Parathyroid adenoma (tissue), 2 donors: ENCODE measurements at regions not wholly inside any gene's neighbourhood (a gene's known extent, or its start where the extent isn't known, plus 50 kb on each side); places are given as distances from the start of the nearest gene placed in this dataset.

Experiments used
- H2AFZ ChIP-seq: fragments of 300-600 bp; sonication (generic); one replicate; pipeline ENCODE4 v1.7.0; 2017; ENCODE audit warnings: antibody characterized with exemption, mild to moderate bottlenecking
- H3K27ac ChIP-seq: fragments of 300-600 bp; sonication (generic); one replicate; pipeline ENCODE4 v1.7.0; 2017
- H3K27me3 ChIP-seq: fragments of 300-600 bp; sonication (generic); one replicate; pipeline ENCODE4 v1.7.0; 2017; ENCODE audit warnings: low read length; ENCODE audit not compliant: control insufficient read depth, insufficient read depth
- H3K36me3 ChIP-seq: fragments of 300-600 bp; sonication (generic); one replicate; pipeline ENCODE4 v1.7.0; 2017; ENCODE audit warnings: low read length; ENCODE audit not compliant: control insufficient read depth, insufficient read depth
- H3K4me1 ChIP-seq: fragments of 300-600 bp; sonication (generic); one replicate; pipeline ENCODE4 v1.7.0; 2017; ENCODE audit warnings: control low read depth
- H3K4me2 ChIP-seq: fragments of 300-600 bp; sonication (generic); one replicate; pipeline ENCODE4 v1.7.0; 2017; ENCODE audit warnings: low read length
- H3K4me3 ChIP-seq: fragments of 300-600 bp; sonication (generic); one replicate; pipeline ENCODE4 v1.7.0; 2017; ENCODE audit warnings: low read depth, low read length
- H3K79me2 ChIP-seq: fragments of 300-600 bp; sonication (generic); one replicate; pipeline ENCODE4 v1.7.0; 2017; ENCODE audit warnings: control low read depth
- H3K9ac ChIP-seq: fragments of 300-600 bp; sonication (generic); one replicate; pipeline ENCODE4 v1.7.0; 2017; ENCODE audit warnings: mild to moderate bottlenecking
- H3K9me3 ChIP-seq: fragments of 300-600 bp; sonication (generic); one replicate; pipeline ENCODE4 v1.7.0; 2017; ENCODE audit warnings: low read length; ENCODE audit not compliant: control insufficient read depth
- TF ChIP-seq, protein P1 (sequence below): fragments of 300-600 bp; sonication (generic); IDR thresholded peaks from one replicate; pipeline ENCODE4 v1.7.0; 2017; ENCODE audit warnings: antibody characterized with exemption, mild to moderate bottlenecking
- donor health status: primary hyperparathyroidism.

DNA sequence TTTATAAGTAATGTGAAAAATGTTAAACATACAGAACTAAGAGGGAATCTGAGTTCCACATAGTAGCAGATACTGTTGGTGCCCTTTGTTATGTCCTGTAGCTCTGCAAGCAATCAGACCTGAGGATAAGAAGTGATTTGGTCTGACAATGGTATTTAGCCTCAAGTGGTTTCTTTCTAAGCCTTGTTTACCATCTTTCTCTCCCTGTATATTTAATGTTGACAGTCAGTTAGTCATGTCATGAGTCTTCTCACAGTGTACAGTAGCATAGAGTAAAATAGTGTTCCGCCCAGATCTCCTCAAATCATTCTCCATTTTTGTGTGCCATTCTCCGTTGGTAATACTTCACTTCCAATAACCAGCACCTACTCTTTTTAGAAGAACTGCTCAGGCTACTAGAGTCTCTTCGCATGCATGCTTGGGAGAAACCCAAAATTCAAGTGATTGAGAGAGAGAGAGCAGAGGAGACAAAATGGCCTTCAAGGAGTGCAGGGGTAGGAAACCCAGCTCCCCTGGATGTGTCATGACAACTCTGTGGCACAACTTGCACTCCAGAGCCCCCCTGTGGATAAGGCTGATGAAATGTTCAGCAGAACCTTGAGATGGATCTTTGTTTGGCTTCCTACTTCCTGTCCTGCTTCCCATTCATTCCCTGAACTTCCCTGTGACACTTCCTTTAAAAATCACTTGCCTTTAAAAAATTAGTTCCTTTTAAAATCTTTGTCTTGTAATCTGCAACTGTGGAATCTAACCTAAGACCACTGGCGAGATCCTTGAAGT, 129.2 kb upstream of the FST start:
- H2AFZ ChIP-seq, result no peak overlapping the region
- no peaks in the 10 kb centered on the region for H3K9me3 ChIP-seq
- TF ChIP-seq, protein P1, sequence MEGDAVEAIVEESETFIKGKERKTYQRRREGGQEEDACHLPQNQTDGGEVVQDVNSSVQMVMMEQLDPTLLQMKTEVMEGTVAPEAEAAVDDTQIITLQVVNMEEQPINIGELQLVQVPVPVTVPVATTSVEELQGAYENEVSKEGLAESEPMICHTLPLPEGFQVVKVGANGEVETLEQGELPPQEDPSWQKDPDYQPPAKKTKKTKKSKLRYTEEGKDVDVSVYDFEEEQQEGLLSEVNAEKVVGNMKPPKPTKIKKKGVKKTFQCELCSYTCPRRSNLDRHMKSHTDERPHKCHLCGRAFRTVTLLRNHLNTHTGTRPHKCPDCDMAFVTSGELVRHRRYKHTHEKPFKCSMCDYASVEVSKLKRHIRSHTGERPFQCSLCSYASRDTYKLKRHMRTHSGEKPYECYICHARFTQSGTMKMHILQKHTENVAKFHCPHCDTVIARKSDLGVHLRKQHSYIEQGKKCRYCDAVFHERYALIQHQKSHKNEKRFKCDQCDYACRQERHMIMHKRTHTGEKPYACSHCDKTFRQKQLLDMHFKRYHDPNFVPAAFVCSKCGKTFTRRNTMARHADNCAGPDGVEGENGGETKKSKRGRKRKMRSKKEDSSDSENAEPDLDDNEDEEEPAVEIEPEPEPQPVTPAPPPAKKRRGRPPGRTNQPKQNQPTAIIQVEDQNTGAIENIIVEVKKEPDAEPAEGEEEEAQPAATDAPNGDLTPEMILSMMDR, result no peak
- no peak overlapping the region for H3K27ac ChIP-seq
- H3K36me3 ChIP-seq, result no peaks in the 10 kb centered on the region
- H3K27me3 ChIP-seq, result no peaks in the 10 kb centered on the region
- no peaks in the 10 kb centered on the region for H3K79me2 ChIP-seq
- H3K4me1 ChIP-seq, result no peaks in the 10 kb centered on the region
- no peak overlapping the region for H3K4me2 ChIP-seq
- no peak overlapping the region for H3K9ac ChIP-seq
- H3K4me3 ChIP-seq, result no peak overlapping the region

DNA sequence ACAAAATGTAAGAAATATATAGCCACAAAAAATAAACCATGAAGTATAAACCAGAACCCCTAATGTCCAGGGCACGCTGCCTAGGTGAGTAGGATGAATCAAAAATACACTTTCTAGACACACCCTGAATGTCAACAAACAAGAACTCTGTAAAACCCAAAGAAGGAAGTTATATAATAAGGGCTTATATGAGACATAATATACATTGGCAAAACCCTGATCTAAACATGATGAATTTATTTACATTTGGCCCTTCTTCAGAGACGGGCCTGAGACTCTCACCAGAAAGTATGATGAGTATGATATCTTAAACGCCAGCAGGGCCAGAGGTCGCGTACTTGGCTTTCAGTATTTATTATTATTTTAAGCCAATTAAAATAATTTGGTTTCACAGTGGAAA, 125.1 kb upstream of the FST start:
- no peak overlapping the region for H3K9ac ChIP-seq
- H2AFZ ChIP-seq, result no peak overlapping the region
- no peaks in the 10 kb centered on the region for H3K27me3 ChIP-seq
- H3K4me2 ChIP-seq, result no peak overlapping the region
- no peaks in the 10 kb centered on the region for H3K36me3 ChIP-seq
- no peaks in the 10 kb centered on the region for H3K9me3 ChIP-seq
- H3K79me2 ChIP-seq, result no peaks in the 10 kb centered on the region
- no peaks in the 10 kb centered on the region for H3K4me1 ChIP-seq
- TF ChIP-seq, protein P1, result no peak
- no peak overlapping the region for H3K27ac ChIP-seq
- H3K4me3 ChIP-seq, result no peak overlapping the region

DNA sequence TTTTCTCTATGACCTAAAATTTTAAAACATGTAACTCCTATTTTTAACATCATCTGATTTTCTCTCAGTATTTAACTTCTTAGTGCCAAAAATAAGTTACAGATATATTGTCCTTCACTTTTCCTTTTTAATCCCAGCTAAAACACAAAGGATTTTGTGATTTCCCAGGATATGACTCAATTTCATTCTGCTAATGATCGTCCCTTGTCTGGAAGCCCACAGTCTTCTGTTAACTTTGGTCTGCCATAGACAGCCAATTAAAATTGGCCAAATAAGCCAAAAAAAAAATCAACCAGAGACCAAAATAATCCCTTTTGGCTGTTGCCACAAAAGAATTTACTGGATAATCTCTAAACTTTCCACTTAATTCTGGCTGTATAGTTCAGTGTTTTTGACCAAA, 124.5 kb upstream of the FST start:
- Histone ChIP-seq H3K9me3 (no peaks in the 10 kb centered on the region), H3K27ac (no peak overlapping the region), H3K9ac (no peak overlapping the region), H3K36me3 (no peaks in the 10 kb centered on the region), H2AFZ (no peak overlapping the region), H3K4me2 (no peak overlapping the region), H3K4me1 (no peaks in the 10 kb centered on the region), H3K4me3 (no peak overlapping the region), H3K79me2 (no peaks in the 10 kb centered on the region), H3K27me3 (no peaks in the 10 kb centered on the region)
- TF ChIP-seq, protein P1, result no peak

DNA sequence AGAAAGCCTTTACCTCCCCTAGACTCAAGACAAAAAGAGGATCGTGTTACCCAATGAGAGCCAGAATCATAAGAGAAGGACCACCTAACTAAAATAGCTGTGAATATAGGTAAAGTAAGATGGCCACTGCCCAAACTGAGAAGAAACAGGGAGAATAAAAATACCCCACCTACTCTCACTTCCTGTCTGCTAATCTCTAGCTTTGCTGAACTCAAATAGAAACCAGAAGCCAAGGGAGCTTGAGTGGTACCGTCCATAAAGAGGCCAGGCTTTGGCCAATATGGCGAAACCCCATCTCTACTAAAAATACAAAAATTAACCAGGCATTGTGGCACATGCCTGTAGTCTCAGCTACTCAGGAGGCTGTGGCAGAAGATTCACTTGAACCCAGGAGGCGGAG, 123.0 kb upstream of the FST start:
- H3K4me3 ChIP-seq, result no peak overlapping the region
- H3K9me3 ChIP-seq, result no peaks in the 10 kb centered on the region
- no peak overlapping the region for H2AFZ ChIP-seq
- no peak overlapping the region for H3K4me2 ChIP-seq
- no peaks in the 10 kb centered on the region for H3K36me3 ChIP-seq
- no peaks in the 10 kb centered on the region for H3K4me1 ChIP-seq
- no peaks in the 10 kb centered on the region for H3K27me3 ChIP-seq
- H3K79me2 ChIP-seq, result no peaks in the 10 kb centered on the region
- TF ChIP-seq, protein P1, result no peak
- no peak overlapping the region for H3K27ac ChIP-seq
- H3K9ac ChIP-seq, result no peak overlapping the region

GRCh38 chr5:53358794-53359193, 121.6 kb upstream of the FST start:
- Histone ChIP-seq H3K9me3 (no peaks in the 10 kb centered on the region), H3K27me3 (no peaks in the 10 kb centered on the region), H3K4me1 (no peaks in the 10 kb centered on the region), H3K27ac (no peak overlapping the region), H3K4me3 (no peak overlapping the region), H3K36me3 (no peaks in the 10 kb centered on the region), H2AFZ (no peak overlapping the region), H3K9ac (no peak overlapping the region), H3K4me2 (no peak overlapping the region), H3K79me2 (no peaks in the 10 kb centered on the region)
- TF ChIP-seq, protein P1, result no peak
